ENCODE measurements at regions not wholly inside any gene's neighbourhood (a gene's known extent, or its start where the extent isn't known, plus 50 kb on each side); places are given as distances from the start of the nearest gene placed in this dataset.
A peak's percentile ranks its signal among the peaks of the same experiment; 100 is the strongest.
"Not testable (repeated sequence)": the region's sequence is repeated elsewhere in the genome, so short reads cannot be mapped to it uniquely, and the experiment has no call there.

DNA sequence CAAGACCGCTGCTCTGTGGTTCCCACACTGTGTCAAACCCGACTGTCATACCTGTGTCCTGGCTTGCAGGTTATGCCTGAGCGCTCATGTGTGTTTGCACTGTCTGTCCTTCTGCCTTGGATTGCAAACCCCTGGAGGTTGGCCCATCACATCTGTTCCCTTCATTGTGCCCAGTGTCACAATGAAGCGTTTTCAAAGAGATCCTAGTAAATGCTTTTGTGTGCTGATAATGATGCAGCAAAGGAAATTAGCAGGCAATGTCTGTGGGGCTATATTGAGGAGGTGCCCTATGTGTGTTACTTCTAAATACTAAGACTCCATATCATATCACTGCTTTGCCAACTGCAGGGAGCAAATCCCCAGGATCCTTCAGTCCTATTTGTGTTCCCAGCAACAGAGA is 424.4 kb upstream of the NFIA start:
- TF ChIP-seq, protein P1, sequence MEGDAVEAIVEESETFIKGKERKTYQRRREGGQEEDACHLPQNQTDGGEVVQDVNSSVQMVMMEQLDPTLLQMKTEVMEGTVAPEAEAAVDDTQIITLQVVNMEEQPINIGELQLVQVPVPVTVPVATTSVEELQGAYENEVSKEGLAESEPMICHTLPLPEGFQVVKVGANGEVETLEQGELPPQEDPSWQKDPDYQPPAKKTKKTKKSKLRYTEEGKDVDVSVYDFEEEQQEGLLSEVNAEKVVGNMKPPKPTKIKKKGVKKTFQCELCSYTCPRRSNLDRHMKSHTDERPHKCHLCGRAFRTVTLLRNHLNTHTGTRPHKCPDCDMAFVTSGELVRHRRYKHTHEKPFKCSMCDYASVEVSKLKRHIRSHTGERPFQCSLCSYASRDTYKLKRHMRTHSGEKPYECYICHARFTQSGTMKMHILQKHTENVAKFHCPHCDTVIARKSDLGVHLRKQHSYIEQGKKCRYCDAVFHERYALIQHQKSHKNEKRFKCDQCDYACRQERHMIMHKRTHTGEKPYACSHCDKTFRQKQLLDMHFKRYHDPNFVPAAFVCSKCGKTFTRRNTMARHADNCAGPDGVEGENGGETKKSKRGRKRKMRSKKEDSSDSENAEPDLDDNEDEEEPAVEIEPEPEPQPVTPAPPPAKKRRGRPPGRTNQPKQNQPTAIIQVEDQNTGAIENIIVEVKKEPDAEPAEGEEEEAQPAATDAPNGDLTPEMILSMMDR (IDR thresholded peaks at IDR 0.05; ENCODE audit: partially characterized antibody, unreplicated experiment) = no peak
- Mint-ChIP-seq H3K27me3 (ENCODE audit: unreplicated experiment) (no peaks in the 10 kb centered on the region), H3K27ac (ENCODE audit: unreplicated experiment) (peak overlapping the region; percentile 82), H3K4me3 (ENCODE audit: unreplicated experiment) (no peak overlapping the region), H3K4me1 (ENCODE audit: low read depth, unreplicated experiment) (peaks cover 10% of the 10 kb centered on the region), H3K9me3 (ENCODE audit: unreplicated experiment) (peaks cover 3% of the 10 kb centered on the region), H3K36me3 (ENCODE audit: unreplicated experiment) (no peaks in the 10 kb centered on the region)
- DNase-seq = no peak

DNA sequence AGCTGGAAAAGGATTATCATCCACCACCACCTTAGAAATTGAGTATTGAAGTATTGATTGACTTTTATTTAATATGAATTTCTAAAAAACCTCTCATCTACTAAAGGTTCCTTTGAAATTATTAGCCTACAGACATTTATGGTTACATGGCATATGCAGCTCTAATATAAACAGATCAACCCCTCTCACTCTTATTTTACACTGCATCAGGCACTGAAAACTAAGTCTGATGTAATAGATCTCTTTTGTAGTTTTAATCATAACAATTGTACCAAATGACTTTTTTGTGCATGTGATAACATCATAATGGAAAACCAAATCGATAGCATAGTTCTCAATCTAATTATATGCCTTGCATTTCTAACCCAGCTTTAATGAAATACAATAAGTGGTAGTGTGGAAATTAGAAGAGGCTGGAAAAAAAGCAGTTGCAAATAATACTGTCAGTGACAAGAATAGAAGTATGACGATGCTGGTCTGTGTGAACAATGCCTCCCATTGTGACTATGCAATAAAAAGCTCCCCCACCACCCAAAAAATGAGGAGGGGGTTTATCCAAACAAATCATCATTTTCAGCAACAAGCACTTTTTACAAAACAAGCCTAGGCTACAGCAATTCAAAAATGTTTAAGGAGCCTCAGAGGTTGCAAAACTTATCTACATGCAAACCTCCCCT is 426.5 kb upstream of the NFIA start:
- no peak for DNase-seq
- TF ChIP-seq, protein P1 (IDR thresholded peaks at IDR 0.05; ENCODE audit: partially characterized antibody, unreplicated experiment) = no peak
- Mint-ChIP-seq H3K36me3 (ENCODE audit: unreplicated experiment) (no peaks in the 10 kb centered on the region), H3K27ac (ENCODE audit: unreplicated experiment) (no peak overlapping the region), H3K4me3 (ENCODE audit: unreplicated experiment) (no peak overlapping the region), H3K27me3 (ENCODE audit: unreplicated experiment) (no peaks in the 10 kb centered on the region), H3K4me1 (ENCODE audit: low read depth, unreplicated experiment) (peaks cover 10% of the 10 kb centered on the region), H3K9me3 (ENCODE audit: unreplicated experiment) (peaks cover 2% of the 10 kb centered on the region)

DNA sequence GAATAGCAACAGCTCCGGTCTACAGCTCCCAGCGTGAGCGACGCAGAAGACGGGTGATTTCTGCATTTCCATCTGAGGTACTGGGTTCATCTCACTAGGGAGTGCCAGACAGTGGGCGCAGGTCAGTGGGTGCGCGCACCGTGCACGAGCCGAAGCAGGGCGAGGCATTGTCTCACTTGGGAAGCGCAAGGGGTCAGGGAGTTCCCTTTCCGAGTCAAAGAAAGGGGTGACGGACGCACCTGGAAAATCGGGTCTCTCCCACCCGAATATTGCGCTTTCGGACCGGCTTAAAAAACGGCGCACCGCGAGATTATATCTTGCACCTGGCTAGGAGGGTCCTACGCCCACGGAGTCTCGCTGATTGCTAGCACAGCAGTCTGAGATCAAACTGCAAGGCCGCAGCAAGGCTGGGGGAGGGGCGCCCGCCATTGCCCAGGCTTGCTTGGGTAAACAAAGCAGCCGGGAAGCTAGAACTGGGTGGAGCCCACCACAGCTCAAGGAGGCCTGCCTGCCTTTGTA is 442.3 kb upstream of the NFIA start:
- H3K27me3 Mint-ChIP-seq (ENCODE audit: unreplicated experiment); H3K36me3 Mint-ChIP-seq (ENCODE audit: unreplicated experiment); H3K4me3 Mint-ChIP-seq (ENCODE audit: unreplicated experiment); DNase-seq; H3K9me3 Mint-ChIP-seq (ENCODE audit: unreplicated experiment); H3K27ac Mint-ChIP-seq (ENCODE audit: unreplicated experiment); H3K4me1 Mint-ChIP-seq (ENCODE audit: low read depth, unreplicated experiment): not testable (repeated sequence)

DNA sequence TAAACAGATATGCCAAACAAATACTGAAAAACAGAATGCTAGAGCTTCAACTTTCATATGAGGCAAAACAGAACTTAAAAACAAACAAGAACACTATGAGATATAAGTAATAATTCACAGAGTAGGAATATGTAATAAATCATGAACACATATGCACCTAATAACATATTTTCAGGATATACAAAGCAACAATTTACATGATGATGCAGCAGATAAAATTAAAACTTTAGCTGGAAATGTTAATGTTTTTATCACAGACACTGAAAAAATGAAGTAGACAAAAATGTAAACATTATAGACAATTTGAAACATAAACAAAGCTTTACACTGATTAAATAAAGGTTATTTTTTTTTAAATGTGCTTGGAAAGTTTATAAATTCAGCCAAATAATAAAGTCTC is 443.1 kb upstream of the NFIA start:
- Mint-ChIP-seq H3K4me3 (ENCODE audit: unreplicated experiment) (no peak overlapping the region), H3K36me3 (ENCODE audit: unreplicated experiment) (no peaks in the 10 kb centered on the region), H3K27ac (ENCODE audit: unreplicated experiment) (no peak overlapping the region), H3K4me1 (ENCODE audit: low read depth, unreplicated experiment) (peaks cover 4% of the 10 kb centered on the region), H3K9me3 (ENCODE audit: unreplicated experiment) (peaks cover 1% of the 10 kb centered on the region), H3K27me3 (ENCODE audit: unreplicated experiment) (no peaks in the 10 kb centered on the region)
- no peak for DNase-seq
- TF ChIP-seq, protein P1 (IDR thresholded peaks at IDR 0.05; ENCODE audit: partially characterized antibody, unreplicated experiment) = no peak

DNA sequence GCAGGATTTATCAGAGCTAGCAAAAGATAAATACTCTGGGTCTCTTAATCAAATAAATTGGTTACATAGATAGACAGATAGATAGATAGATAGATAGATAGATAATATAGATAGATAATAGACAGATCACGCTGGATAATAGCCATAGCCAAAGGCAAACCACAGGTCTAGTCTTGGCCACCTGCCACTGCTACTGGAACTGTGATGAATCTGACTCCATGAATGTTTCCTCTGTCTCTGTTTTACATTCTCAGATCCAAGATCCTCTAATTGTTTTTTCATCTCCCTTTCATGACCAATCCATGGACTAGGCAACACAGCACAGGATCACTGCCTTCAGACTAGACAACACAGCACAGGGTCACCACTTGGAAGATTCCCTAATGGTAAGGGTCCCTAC is 444.7 kb upstream of the NFIA start:
- no peak for DNase-seq
- no peak overlapping the region for H3K4me3 Mint-ChIP-seq (ENCODE audit: unreplicated experiment)
- peaks cover 4% of the 10 kb centered on the region for H3K4me1 Mint-ChIP-seq (ENCODE audit: low read depth, unreplicated experiment)
- peaks cover 1% of the 10 kb centered on the region for H3K9me3 Mint-ChIP-seq (ENCODE audit: unreplicated experiment)
- H3K36me3 Mint-ChIP-seq (ENCODE audit: unreplicated experiment) = no peaks in the 10 kb centered on the region
- H3K27ac Mint-ChIP-seq (ENCODE audit: unreplicated experiment) = no peak overlapping the region
- TF ChIP-seq, protein P1 (IDR thresholded peaks at IDR 0.05; ENCODE audit: partially characterized antibody, unreplicated experiment) = no peak
- no peaks in the 10 kb centered on the region for H3K27me3 Mint-ChIP-seq (ENCODE audit: unreplicated experiment)

Data from glutamatergic neuron (in vitro differentiated cells).